Uterus (tissue), 2 donors: ENCODE measurements at regions not wholly inside any gene's neighbourhood (a gene's known extent, or its start where the extent isn't known, plus 50 kb on each side); places are given as distances from the start of the nearest gene placed in this dataset.

Experiments
- CTCF ChIP-seq, 4 experiments: fragments of 200-600 bp in 2 of 4; fragments of 450-650 bp in 2 of 4; sonication (generic) in 2 of 4; IDR thresholded peaks; one replicate each; pipeline ENCODE4 v1.5.1; 2016 to 2019; ENCODE audit warnings: antibody characterized with exemption in 4 of 4, mild to moderate bottlenecking in 2 of 4, moderate library complexity in 1 of 4
- POLR2A ChIP-seq, 2 donors: fragments of 450-650 bp; IDR thresholded peaks; one replicate each; pipeline ENCODE4 v1.6.1; 2016; ENCODE audit warnings: antibody characterized with exemption in 2 of 2, mild to moderate bottlenecking in 1 of 2, moderate library complexity in 1 of 2

GRCh38 chr11:71176812-71177211 lies 75.6 kb downstream of the SHANK2 start:
- TF ChIP-seq CTCF (IDR thresholded peaks at IDR 0.05) (no peak), POLR2A (IDR thresholded peaks at IDR 0.05) (no peak)
